Kidney (tissue), 13 donors: ENCODE measurements at regions not wholly inside any gene's neighbourhood (a gene's known extent, or its start where the extent isn't known, plus 50 kb on each side); places are given as distances from the start of the nearest gene placed in this dataset.

Experiments
- DNase-seq, 5 donors: peaks; one replicate each; pipeline ENCODE4 v3.0.0-alpha.2; 2013 to 2020
- FAIRE-seq: peaks from 2 replicates; lab custom pipeline; 2012; peaks lifted over from hg19 to GRCh38; lab: Jason Lieb, UNC
- H3K27ac ChIP-seq, 2 donors: one replicate each; pipeline ENCODE4 v1.7.0; 2013; ENCODE audit warnings: low read depth in 2 of 2, low read length in 2 of 2, inconsistent platforms in 1 of 2
- H3K27me3 ChIP-seq: one replicate; pipeline ENCODE4 v1.7.1; 2013; ENCODE audit warnings: low read length, inconsistent platforms; ENCODE audit not compliant: control insufficient read depth, insufficient read depth
- H3K36me3 ChIP-seq, 3 donors: one replicate each; pipeline versions ENCODE4 v1.7.0 to v1.7.1; 2013; ENCODE audit warnings: low read length in 3 of 3, control low read depth in 1 of 3, inconsistent platforms in 1 of 3; ENCODE audit not compliant: insufficient read depth in 3 of 3, control insufficient read depth in 2 of 3
- H3K4me1 ChIP-seq, 3 donors: one replicate each; pipeline versions ENCODE4 v1.7.0 to v1.7.1; 2013; ENCODE audit warnings: low read length in 3 of 3, inconsistent platforms in 1 of 3, low read depth in 1 of 3; ENCODE audit not compliant: control insufficient read depth in 2 of 3, insufficient read depth in 2 of 3
- H3K4me3 ChIP-seq, 3 donors: one replicate each; pipeline versions ENCODE4 v1.7.0 to v1.8.1; 2013; ENCODE audit warnings: low read length in 3 of 3, control low read depth in 1 of 3, inconsistent platforms in 1 of 3
- H3K9ac ChIP-seq, 3 donors: one replicate each; pipeline versions ENCODE4 v1.7.0 to v1.7.1; 2013; ENCODE audit warnings: low read length in 3 of 3, control low read depth in 1 of 3, inconsistent platforms in 1 of 3
- H3K9me3 ChIP-seq, 3 donors: one replicate each; pipeline versions ENCODE4 v1.7.0 to v1.7.1; 2013; ENCODE audit warnings: low read length in 3 of 3, control low read depth in 1 of 3, inconsistent platforms in 1 of 3; ENCODE audit not compliant: control insufficient read depth in 2 of 3, insufficient read depth in 1 of 3
- intact Hi-C: fragments of 100-400 bp; cut with DNase I; formaldehyde crosslinking; loops from one replicate; pipeline ENCODE4 v1.11.1; 2022
- TF ChIP-seq, protein P1 (sequence below): IDR thresholded peaks from 3 replicates; pipeline ENCODE4 v1.5.1; 2012; ENCODE audit warnings: mild to moderate bottlenecking, moderate library complexity, borderline replicate concordance; ENCODE audit not compliant: insufficient read depth; ENCODE audit errors: extremely low read depth
- donor health status: control.
- donor health status: control.
- donor health status: control.
- donor health status: control.
- donor health status: control.
- donor health status: DM: yes; HTN: yes; CAD: no.
- donor health status: Normal renal cell carcinoma (clear cell type).

GRCh38 chr1:226788965-226789364 lies 49.9 kb upstream of the ITPKB start:
- FAIRE-seq, result no peak

More at GRCh38 chr1:226788965-226789364, 49.9 kb upstream of the ITPKB start:
- no peaks in the 10 kb centered on the region for H3K27me3 ChIP-seq
- H3K9me3 ChIP-seq, result no peaks in the 10 kb centered on the region
- no peaks in the 10 kb centered on the region for H3K36me3 ChIP-seq
- H3K4me1 ChIP-seq, result no peaks in the 10 kb centered on the region
- no peak overlapping the region for H3K9ac ChIP-seq
- no peak overlapping the region for H3K4me3 ChIP-seq
- DNase-seq, result no peak
- TF ChIP-seq, protein P1, sequence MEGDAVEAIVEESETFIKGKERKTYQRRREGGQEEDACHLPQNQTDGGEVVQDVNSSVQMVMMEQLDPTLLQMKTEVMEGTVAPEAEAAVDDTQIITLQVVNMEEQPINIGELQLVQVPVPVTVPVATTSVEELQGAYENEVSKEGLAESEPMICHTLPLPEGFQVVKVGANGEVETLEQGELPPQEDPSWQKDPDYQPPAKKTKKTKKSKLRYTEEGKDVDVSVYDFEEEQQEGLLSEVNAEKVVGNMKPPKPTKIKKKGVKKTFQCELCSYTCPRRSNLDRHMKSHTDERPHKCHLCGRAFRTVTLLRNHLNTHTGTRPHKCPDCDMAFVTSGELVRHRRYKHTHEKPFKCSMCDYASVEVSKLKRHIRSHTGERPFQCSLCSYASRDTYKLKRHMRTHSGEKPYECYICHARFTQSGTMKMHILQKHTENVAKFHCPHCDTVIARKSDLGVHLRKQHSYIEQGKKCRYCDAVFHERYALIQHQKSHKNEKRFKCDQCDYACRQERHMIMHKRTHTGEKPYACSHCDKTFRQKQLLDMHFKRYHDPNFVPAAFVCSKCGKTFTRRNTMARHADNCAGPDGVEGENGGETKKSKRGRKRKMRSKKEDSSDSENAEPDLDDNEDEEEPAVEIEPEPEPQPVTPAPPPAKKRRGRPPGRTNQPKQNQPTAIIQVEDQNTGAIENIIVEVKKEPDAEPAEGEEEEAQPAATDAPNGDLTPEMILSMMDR, result no peak
- no peak overlapping the region for H3K27ac ChIP-seq
- intact Hi-C loops, result no loop called here
